SK-N-SH (cell line): ENCODE measurements at regions not wholly inside any gene's neighbourhood (a gene's known extent, or its start where the extent isn't known, plus 50 kb on each side); places are given as distances from the start of the nearest gene placed in this dataset.

ENCODE experiments used
- CTCF ChIA-PET: fragments of 300-600, 350-600 bp; formaldehyde crosslinking; extraction: SDS; loops from one replicate; lab custom pipeline; 2021; lab: Yijun Ruan, JAX
- POLR2A ChIA-PET: fragments of 350-600 bp; sonication (Branson Sonifier 250); formaldehyde crosslinking; extraction: SDS; loops from one replicate; lab custom pipeline; 2020; ENCODE audit warnings: antibody characterized with exemption, inconsistent platforms; lab: Yijun Ruan, JAX
- DNase-seq: peaks from one replicate; pipeline ENCODE4 v3.0.0; 2012
- H2AFZ ChIP-seq: fragments of 200-600 bp; sonication (generic); 2 replicates; pipeline ENCODE4 v1.8.1; 2016; ENCODE audit warnings: antibody characterized with exemption, mild to moderate bottlenecking, low read depth
- H3F3A ChIP-seq: fragments of 200-600 bp; sonication (generic); replicated peaks from 2 replicates; pipeline ENCODE3; 2016; ENCODE audit warnings: antibody characterized with exemption, mild to moderate bottlenecking; ENCODE audit not compliant: insufficient read depth
- H3K27ac ChIP-seq, 2 experiments: fragments of 200-500 bp in 1 of 2; fragments of 200-600 bp in 1 of 2; sonication (Bioruptor generic) in 1 of 2; sonication (generic), shearing (Covaris generic) in 1 of 2; 2 replicates each; pipeline versions ENCODE4 v1.5.1 to v1.6.1; 2014 to 2016; ENCODE audit warnings: low read depth in 2 of 2, inconsistent platforms in 1 of 2, low read length in 1 of 2, mild to moderate bottlenecking in 1 of 2, mixed read lengths in 1 of 2
- H3K27me3 ChIP-seq: fragments of 200-600 bp; sonication (generic), shearing (Covaris generic); 2 replicates; pipeline ENCODE4 v1.6.1; 2016; ENCODE audit warnings: mixed run types; ENCODE audit not compliant: insufficient read depth
- H3K36me3 ChIP-seq, 2 experiments: fragments of 200-500 bp in 1 of 2; fragments of 200-600 bp in 1 of 2; sonication (Bioruptor generic) in 1 of 2; sonication (generic) in 1 of 2; replicated peaks in 1 of 2; 2 replicates each; pipeline versions ENCODE3 to v1.5.1; 2014 to 2016; ENCODE audit warnings: low read length in 1 of 2, mild to moderate bottlenecking in 1 of 2; ENCODE audit not compliant: insufficient read depth in 2 of 2, control insufficient read depth in 1 of 2
- H3K4me1 ChIP-seq, 2 experiments: fragments of 200-500 bp in 1 of 2; fragments of 200-600 bp in 1 of 2; sonication (Bioruptor generic) in 1 of 2; sonication (generic), shearing (Covaris generic) in 1 of 2; 2 replicates each; pipeline versions ENCODE4 v1.5.1 to v1.6.1; 2014 to 2016; ENCODE audit warnings: low read depth in 1 of 2, low read length in 1 of 2, mixed run types in 1 of 2; ENCODE audit not compliant: insufficient read depth in 2 of 2, control insufficient read depth in 1 of 2
- H3K4me2 ChIP-seq: fragments of 200-600 bp; sonication (generic), shearing (Covaris generic); 2 replicates; pipeline ENCODE4 v1.6.1; 2017; ENCODE audit warnings: mixed run types
- H3K4me3 ChIP-seq, 2 experiments: fragments of 200-500 bp in 1 of 2; fragments of 200-600 bp in 1 of 2; sonication (Bioruptor generic) in 1 of 2; sonication (generic), shearing (Covaris generic) in 1 of 2; 2 replicates each; pipeline versions ENCODE4 v1.5.1 to v1.8.1; 2014 to 2016; ENCODE audit warnings: low read depth in 2 of 2, inconsistent platforms in 1 of 2, low read length in 1 of 2, mild to moderate bottlenecking in 1 of 2, mixed read lengths in 1 of 2, moderate library complexity in 1 of 2
- H3K79me2 ChIP-seq: fragments of 200-600 bp; sonication (generic); 2 replicates; pipeline ENCODE4 v1.8.1; 2017; ENCODE audit warnings: mild to moderate bottlenecking; ENCODE audit not compliant: insufficient read depth
- H3K9ac ChIP-seq: fragments of 200-600 bp; sonication (generic); 2 replicates; pipeline ENCODE4 v1.6.1; 2017; ENCODE audit warnings: mixed run types
- H3K9me2 ChIP-seq: fragments of 200-600 bp; sonication (generic); 2 replicates; pipeline ENCODE4 v1.6.1; 2017; ENCODE audit warnings: mixed run types
- H3K9me3 ChIP-seq: fragments of 200-600 bp; sonication (generic); 2 replicates; pipeline ENCODE4 v1.6.1; 2017; ENCODE audit warnings: mixed run types, mild to moderate bottlenecking, moderate library complexity
- H4K20me1 ChIP-seq: fragments of 200-600 bp; sonication (generic); 2 replicates; pipeline ENCODE4 v1.6.1; 2017; ENCODE audit warnings: mild to moderate bottlenecking, mixed run types; ENCODE audit not compliant: insufficient read depth
- CHD2 ChIP-seq: fragments of 150-350 bp; IDR thresholded peaks from 2 replicates; pipeline ENCODE4 v1.6.1; 2018; ENCODE audit warnings: low read length; ENCODE audit not compliant: partially characterized antibody
- ELF1 ChIP-seq: IDR thresholded peaks from 2 replicates; pipeline ENCODE4 v1.4.0; 2012
- EZH2phosphoT487 ChIP-seq: fragments of 200-600 bp; sonication (generic); IDR thresholded peaks from 2 replicates; pipeline ENCODE4 v1.6.1; 2017; ENCODE audit warnings: low read depth, mixed run types, mild to moderate bottlenecking, antibody characterized with exemption, moderate library complexity, borderline replicate concordance
- FOSL2 ChIP-seq: IDR thresholded peaks from 2 replicates; pipeline ENCODE4 v1.4.0; 2012; ENCODE audit warnings: low read depth, mild to moderate bottlenecking, moderate library complexity, borderline replicate concordance
- GABPA ChIP-seq: IDR thresholded peaks from 2 replicates; pipeline ENCODE4 v1.4.0; 2012; ENCODE audit warnings: low read depth, mild to moderate bottlenecking
- JUND ChIP-seq: IDR thresholded peaks from 2 replicates; pipeline ENCODE4 v1.4.0; 2012
- MEF2A ChIP-seq: IDR thresholded peaks from 2 replicates; pipeline ENCODE4 v1.4.0; 2012; ENCODE audit warnings: low read depth, borderline replicate concordance
- MXI1 ChIP-seq: IDR thresholded peaks from 2 replicates; pipeline ENCODE4 v1.6.1; 2012; ENCODE audit warnings: mild to moderate bottlenecking, low read depth, low read length, improper control_type of control experiment
- NFIC ChIP-seq: IDR thresholded peaks from 2 replicates; pipeline ENCODE4 v1.4.0; 2012; ENCODE audit warnings: borderline replicate concordance
- RAD21 ChIP-seq: IDR thresholded peaks from 2 replicates; pipeline ENCODE4 v1.6.1; 2012; ENCODE audit warnings: mild to moderate bottlenecking, low read length
- RCOR1 ChIP-seq: fragments of 150-350 bp; IDR thresholded peaks from 2 replicates; pipeline ENCODE4 v1.6.1; 2017; ENCODE audit warnings: antibody characterized with exemption, low read length
- RFX5 ChIP-seq: IDR thresholded peaks from 2 replicates; pipeline ENCODE4 v1.6.1; 2012; ENCODE audit warnings: mild to moderate bottlenecking, improper control_type of control experiment, low read length
- RXRA ChIP-seq: IDR thresholded peaks from 2 replicates; pipeline ENCODE4 v1.4.0; 2012; ENCODE audit warnings: low read depth, mild to moderate bottlenecking, borderline replicate concordance
- SIN3A ChIP-seq: IDR thresholded peaks from 2 replicates; pipeline ENCODE4 v1.6.1; 2012; ENCODE audit warnings: low read depth, mild to moderate bottlenecking, low read length, moderate library complexity, borderline replicate concordance
- TAF1 ChIP-seq: IDR thresholded peaks from 2 replicates; pipeline ENCODE4 v1.6.1; 2012; ENCODE audit warnings: low read depth, mild to moderate bottlenecking, low read length, moderate library complexity, borderline replicate concordance
- TCF12 ChIP-seq: IDR thresholded peaks from 2 replicates; pipeline ENCODE4 v1.4.0; 2012
- TEAD4 ChIP-seq: IDR thresholded peaks from 2 replicates; pipeline ENCODE4 v1.4.0; 2012; ENCODE audit warnings: mild to moderate bottlenecking, borderline replicate concordance; ENCODE audit not compliant: insufficient read depth
- WGBS: methylation state at CpG from one replicate; pipeline ENCODE4 v1.1.6; 2017; ENCODE audit warnings: low lambda C conversion rate; 5-methylcytosine and 5-hydroxymethylcytosine counted together
- TF ChIP-seq, protein P1 (sequence below): fragments of 150-350 bp; IDR thresholded peaks from 2 replicates; pipeline ENCODE4 v1.6.1; 2017; ENCODE audit warnings: antibody characterized with exemption, low read length, low read depth, borderline replicate concordance
- TF ChIP-seq, protein P2 (sequence below): IDR thresholded peaks from 2 replicates; pipeline ENCODE4; 2012
- TF ChIP-seq, protein P3 (sequence below): fragments of 200-600 bp; sonication (generic); IDR thresholded peaks from 2 replicates; pipeline ENCODE4 v1.6.1; 2017; ENCODE audit warnings: antibody characterized with exemption, mild to moderate bottlenecking, moderate library complexity
- TF ChIP-seq, protein P4 (sequence below): fragments of 150-350 bp; IDR thresholded peaks from 2 replicates; pipeline ENCODE4 v1.6.1; 2016; ENCODE audit warnings: mild to moderate bottlenecking, low read depth, low read length

DNA sequence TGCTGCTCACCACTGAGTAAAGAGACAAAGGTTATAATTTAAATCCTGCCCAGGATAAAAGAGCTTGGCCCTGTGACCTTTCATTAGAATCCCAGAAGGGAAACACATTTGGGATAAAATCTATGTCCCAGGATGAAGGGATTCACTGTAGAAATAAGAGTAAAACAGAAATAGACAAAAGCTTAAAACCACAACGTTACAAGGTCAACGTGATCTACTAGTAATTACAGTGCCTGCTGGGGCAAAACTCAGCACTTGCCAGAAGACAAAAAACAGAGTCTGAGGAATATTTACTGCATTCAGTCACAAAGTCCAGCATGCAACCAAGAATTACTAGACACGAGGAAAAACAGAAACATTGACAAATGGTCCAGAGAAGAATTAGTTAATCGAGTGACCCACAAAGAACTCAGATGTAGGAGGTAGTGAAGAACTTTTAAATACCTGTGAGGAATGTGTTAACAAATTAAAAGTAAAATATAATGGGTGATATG is 982.3 kb downstream of the GATA3 start:
- Histone ChIP-seq H3K9me2 (no peaks in the 10 kb centered on the region), H3F3A (no peaks in the 10 kb centered on the region), H3K27me3 (no peaks in the 10 kb centered on the region), H3K79me2 (no peaks in the 10 kb centered on the region), H3K4me3 (no peak overlapping the region), H3K27ac (no peak overlapping the region), H3K4me2 (no peak overlapping the region), H3K36me3 (no peaks in the 10 kb centered on the region), H3K9ac (no peak overlapping the region), H4K20me1 (no peaks in the 10 kb centered on the region), H3K4me1 (no peaks in the 10 kb centered on the region), H2AFZ (no peak overlapping the region)
- POLR2A ChIA-PET = no interaction called here
- CTCF ChIA-PET = no interaction called here
- DNase-seq = no peak
- 27% methylated on average over 4 of the region's 4 CpGs for WGBS
- TF ChIP-seq TEAD4 = no peak
- no peak for TF ChIP-seq RXRA
- no peak for TF ChIP-seq TAF1
- no peak for TF ChIP-seq FOSL2
- no peak for TF ChIP-seq RCOR1
- TF ChIP-seq, all 33 proteins: peak for 0
- no peaks in the 10 kb centered on the region for H3K9me3 ChIP-seq

DNA sequence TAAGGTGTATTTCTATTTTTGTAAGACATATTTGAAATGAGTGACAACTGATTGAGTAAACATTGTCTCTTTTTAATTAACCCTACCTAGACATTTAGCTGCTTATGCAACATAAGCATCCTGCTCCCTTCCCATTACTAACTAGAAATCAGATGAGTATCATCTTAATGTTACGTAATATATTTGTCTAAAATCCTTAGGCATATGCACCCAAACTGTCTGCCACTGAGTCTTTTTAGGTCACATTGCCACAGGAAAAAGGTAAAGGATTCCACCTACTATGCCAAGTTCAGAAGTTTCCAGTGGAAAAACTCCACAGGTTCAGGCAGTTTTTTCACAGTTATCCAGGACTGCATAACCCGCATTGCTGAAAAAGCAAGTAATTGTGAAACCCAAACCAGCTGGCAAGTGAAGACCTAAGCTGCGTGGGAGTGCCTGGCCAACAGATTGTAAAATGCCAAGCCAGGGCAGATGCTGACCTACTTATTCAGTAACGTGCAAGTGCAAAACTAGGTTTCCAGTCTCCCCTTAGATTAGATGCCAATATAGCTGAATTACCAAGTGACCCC is 983.7 kb downstream of the GATA3 start:
- no peak overlapping the region for H3K9ac ChIP-seq
- ChIA-PET CTCF (no interaction called here), POLR2A (no interaction called here)
- no peak for DNase-seq
- H3K9me2 ChIP-seq = no peaks in the 10 kb centered on the region
- H3K27ac ChIP-seq = no peak overlapping the region
- no peaks in the 10 kb centered on the region for H4K20me1 ChIP-seq
- no peaks in the 10 kb centered on the region for H3K9me3 ChIP-seq
- H3K36me3 ChIP-seq = no peaks in the 10 kb centered on the region
- H2AFZ ChIP-seq = no peak overlapping the region
- TF ChIP-seq, protein P1, sequence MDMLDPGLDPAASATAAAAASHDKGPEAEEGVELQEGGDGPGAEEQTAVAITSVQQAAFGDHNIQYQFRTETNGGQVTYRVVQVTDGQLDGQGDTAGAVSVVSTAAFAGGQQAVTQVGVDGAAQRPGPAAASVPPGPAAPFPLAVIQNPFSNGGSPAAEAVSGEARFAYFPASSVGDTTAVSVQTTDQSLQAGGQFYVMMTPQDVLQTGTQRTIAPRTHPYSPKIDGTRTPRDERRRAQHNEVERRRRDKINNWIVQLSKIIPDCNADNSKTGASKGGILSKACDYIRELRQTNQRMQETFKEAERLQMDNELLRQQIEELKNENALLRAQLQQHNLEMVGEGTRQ = no peak
- TF ChIP-seq MXI1 (no peak), TCF12 (no peak), JUND (no peak), CHD2 (no peak), EZH2phosphoT487 (no peak), GABPA (no peak), NFIC (no peak), SIN3A (no peak), ELF1 (no peak), RFX5 (no peak), RXRA (no peak), MEF2A (no peak), RAD21 (no peak)
- TF ChIP-seq, protein P2, sequence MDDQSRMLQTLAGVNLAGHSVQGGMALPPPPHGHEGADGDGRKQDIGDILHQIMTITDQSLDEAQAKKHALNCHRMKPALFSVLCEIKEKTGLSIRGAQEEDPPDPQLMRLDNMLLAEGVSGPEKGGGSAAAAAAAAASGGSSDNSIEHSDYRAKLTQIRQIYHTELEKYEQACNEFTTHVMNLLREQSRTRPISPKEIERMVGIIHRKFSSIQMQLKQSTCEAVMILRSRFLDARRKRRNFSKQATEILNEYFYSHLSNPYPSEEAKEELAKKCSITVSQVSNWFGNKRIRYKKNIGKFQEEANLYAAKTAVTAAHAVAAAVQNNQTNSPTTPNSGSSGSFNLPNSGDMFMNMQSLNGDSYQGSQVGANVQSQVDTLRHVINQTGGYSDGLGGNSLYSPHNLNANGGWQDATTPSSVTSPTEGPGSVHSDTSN = no peak
- TF ChIP-seq, protein P3, sequence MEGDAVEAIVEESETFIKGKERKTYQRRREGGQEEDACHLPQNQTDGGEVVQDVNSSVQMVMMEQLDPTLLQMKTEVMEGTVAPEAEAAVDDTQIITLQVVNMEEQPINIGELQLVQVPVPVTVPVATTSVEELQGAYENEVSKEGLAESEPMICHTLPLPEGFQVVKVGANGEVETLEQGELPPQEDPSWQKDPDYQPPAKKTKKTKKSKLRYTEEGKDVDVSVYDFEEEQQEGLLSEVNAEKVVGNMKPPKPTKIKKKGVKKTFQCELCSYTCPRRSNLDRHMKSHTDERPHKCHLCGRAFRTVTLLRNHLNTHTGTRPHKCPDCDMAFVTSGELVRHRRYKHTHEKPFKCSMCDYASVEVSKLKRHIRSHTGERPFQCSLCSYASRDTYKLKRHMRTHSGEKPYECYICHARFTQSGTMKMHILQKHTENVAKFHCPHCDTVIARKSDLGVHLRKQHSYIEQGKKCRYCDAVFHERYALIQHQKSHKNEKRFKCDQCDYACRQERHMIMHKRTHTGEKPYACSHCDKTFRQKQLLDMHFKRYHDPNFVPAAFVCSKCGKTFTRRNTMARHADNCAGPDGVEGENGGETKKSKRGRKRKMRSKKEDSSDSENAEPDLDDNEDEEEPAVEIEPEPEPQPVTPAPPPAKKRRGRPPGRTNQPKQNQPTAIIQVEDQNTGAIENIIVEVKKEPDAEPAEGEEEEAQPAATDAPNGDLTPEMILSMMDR = no peak
- TF ChIP-seq, protein P4, sequence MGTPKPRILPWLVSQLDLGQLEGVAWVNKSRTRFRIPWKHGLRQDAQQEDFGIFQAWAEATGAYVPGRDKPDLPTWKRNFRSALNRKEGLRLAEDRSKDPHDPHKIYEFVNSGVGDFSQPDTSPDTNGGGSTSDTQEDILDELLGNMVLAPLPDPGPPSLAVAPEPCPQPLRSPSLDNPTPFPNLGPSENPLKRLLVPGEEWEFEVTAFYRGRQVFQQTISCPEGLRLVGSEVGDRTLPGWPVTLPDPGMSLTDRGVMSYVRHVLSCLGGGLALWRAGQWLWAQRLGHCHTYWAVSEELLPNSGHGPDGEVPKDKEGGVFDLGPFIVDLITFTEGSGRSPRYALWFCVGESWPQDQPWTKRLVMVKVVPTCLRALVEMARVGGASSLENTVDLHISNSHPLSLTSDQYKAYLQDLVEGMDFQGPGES = no peak
- H3K4me3 ChIP-seq = no peak overlapping the region
- H3K27me3 ChIP-seq = no peaks in the 10 kb centered on the region
- no peaks in the 10 kb centered on the region for H3K4me1 ChIP-seq
- H3K79me2 ChIP-seq = no peaks in the 10 kb centered on the region
- 41% methylated on average over 4 of the region's 4 CpGs for WGBS
- no peak overlapping the region for H3K4me2 ChIP-seq
- H3F3A ChIP-seq = no peaks in the 10 kb centered on the region
